Panc1 (cell line): ENCODE measurements at regions not wholly inside any gene's neighbourhood (a gene's known extent, or its start where the extent isn't known, plus 50 kb on each side); places are given as distances from the start of the nearest gene placed in this dataset.

Source experiments
- ATAC-seq: fragments of 200-7000 bp; cut with Tn5 transposase; 2 replicates; pipeline ENCODE4 v1.9.1; 2020; ENCODE audit warnings: mild to moderate bottlenecking, moderate library complexity
- BruUV-seq: library from RNA; stranded (reverse); fragments of 400-500 nt; replicated peaks from 2 replicates; lab custom pipeline; 2021; lab: Mats Ljungman, UMichigan
- CTCF ChIA-PET: fragments of 300-600 bp; sonication (Branson Sonifier 250); formaldehyde crosslinking; loops from one replicate; lab custom pipeline; 2022; ENCODE audit warnings: antibody characterized with exemption; lab: Charles Lee
- POLR2A ChIA-PET: fragments of 300-600 bp; sonication (Branson Sonifier 250); formaldehyde crosslinking; loops from one replicate; lab custom pipeline; 2022; ENCODE audit warnings: antibody characterized with exemption; lab: Charles Lee
- DNase-seq: peaks from one replicate; pipeline ENCODE4 v3.0.0-alpha.2; 2010; ENCODE audit warnings: low read depth, low spot score
- H3K27ac ChIP-seq: 2 replicates; pipeline ENCODE4 v1.5.1; 2011; ENCODE audit warnings: mild to moderate bottlenecking, low read length, inconsistent platforms
- H3K27me3 ChIP-seq: fragments of 200-500 bp; sonication (Bioruptor generic); 2 replicates; pipeline ENCODE4 v1.6.0; 2014; ENCODE audit warnings: low read length, inconsistent platforms; ENCODE audit not compliant: control insufficient read depth, insufficient read depth
- H3K36me3 ChIP-seq: fragments of 200-500 bp; sonication (Bioruptor generic); 2 replicates; pipeline ENCODE4 v1.5.1; 2014; ENCODE audit warnings: inconsistent platforms, mild to moderate bottlenecking, low read length, moderate library complexity; ENCODE audit not compliant: control insufficient read depth, insufficient read depth
- H3K4me1 ChIP-seq: 2 replicates; pipeline ENCODE4 v1.5.1; 2011; ENCODE audit warnings: inconsistent platforms, mild to moderate bottlenecking, low read length, moderate library complexity; ENCODE audit not compliant: control insufficient read depth, insufficient read depth
- H3K4me3 ChIP-seq, 2 experiments: 2 replicates each; pipeline ENCODE4 v1.5.1; 2011 to 2012; ENCODE audit warnings: low read depth in 2 of 2, low read length in 2 of 2, mild to moderate bottlenecking in 2 of 2, inconsistent platforms in 1 of 2, moderate library complexity in 1 of 2
- H3K9me3 ChIP-seq: fragments of 200-500 bp; sonication (Bioruptor generic); 2 replicates; pipeline ENCODE4 v1.5.1; 2014; ENCODE audit warnings: low read depth, mild to moderate bottlenecking, inconsistent platforms, low read length, moderate library complexity; ENCODE audit not compliant: control insufficient read depth, insufficient read depth
- CTCF ChIP-seq: fragments of 450-650 bp; IDR thresholded peaks from 2 replicates; pipeline ENCODE4 v1.5.1; 2017; ENCODE audit warnings: mild to moderate bottlenecking
- POLR2AphosphoS5 ChIP-seq: IDR thresholded peaks from 2 replicates; pipeline ENCODE4 v1.6.1; 2012; ENCODE audit warnings: mild to moderate bottlenecking, low read depth, low read length, moderate library complexity
- REST ChIP-seq, 2 experiments: IDR thresholded peaks; 2 replicates each; pipeline ENCODE4 v1.6.1; 2011 to 2012; ENCODE audit warnings: low read depth in 2 of 2, control low read depth in 1 of 2, low read length in 1 of 2, mild to moderate bottlenecking in 1 of 2, moderate library complexity in 1 of 2; ENCODE audit not compliant: insufficient read depth in 1 of 2
- SIN3A ChIP-seq: IDR thresholded peaks from 2 replicates; pipeline ENCODE4 v1.6.1; 2012; ENCODE audit warnings: low read depth, mild to moderate bottlenecking, low read length, moderate library complexity, borderline replicate concordance; ENCODE audit not compliant: insufficient read depth
- TCF7L2 ChIP-seq: IDR thresholded peaks from 2 replicates; pipeline ENCODE4 v1.6.1; 2011; ENCODE audit warnings: mild to moderate bottlenecking, low read depth, low read length, inconsistent platforms
- in situ Hi-C: cut with HindIII; loops from 2 replicates; pipeline ENCODE4 v1.10.0; 2016; ENCODE audit warnings: low sequenced_read_pairs, low pct_unique_long_range_greater_than_20kb
- intact Hi-C: fragments of 100-400 bp; cut with micrococcal nuclease; formaldehyde crosslinking; loops from one replicate; pipeline ENCODE4 v1.10.0; 2022; ENCODE audit not compliant: unreplicated experiment

GRCh38 chr12:89833337-89834252 is 125.0 kb upstream of the ATP2B1 start:
- ATAC-seq (no peak), DNase-seq (no peak)
- Histone ChIP-seq H3K27me3 (no peaks in the 10 kb centered on the region), H3K4me3 (no peak overlapping the region), H3K9me3 (no peaks in the 10 kb centered on the region), H3K36me3 (no peaks in the 10 kb centered on the region), H3K27ac (no peak overlapping the region), H3K4me1 (no peaks in the 10 kb centered on the region)
- ChIA-PET CTCF (interaction anchor here (0.6 kb wide), 1 partner anchor 52 kb away, joined by 5 read pairs; no protein-coding TSS in a partner anchor), POLR2A (no interaction called here)
- TF ChIP-seq REST (IDR thresholded peaks at IDR 0.05; ENCODE audit: insufficient read depth in 1 of 2, low read depth in 2 of 2, low read length in 1 of 2) (no peak), POLR2AphosphoS5 (no peak), TCF7L2 (no peak), CTCF (no peak), SIN3A (no peak)
- in situ Hi-C loops (no loop called here), intact Hi-C loops (no loop called here)
- BruUV-seq = no TSS peak

GRCh38 chr12:89832336-89832735 is 123.7 kb upstream of the ATP2B1 start:
- no TSS peak for BruUV-seq
- intact Hi-C loops = no loop called here
- no peak overlapping the region for H3K4me3 ChIP-seq

More at GRCh38 chr12:89832336-89832735, 123.7 kb upstream of the ATP2B1 start:
- peaks cover 4% of the 10 kb centered on the region; the same call in 1 of the 2 replicates for H3K4me1 ChIP-seq
- ChIA-PET POLR2A (no interaction called here), CTCF (no interaction called here)
- ATAC-seq (no peak), DNase-seq (no peak)
- H3K27me3 ChIP-seq = no peaks in the 10 kb centered on the region
- H3K36me3 ChIP-seq = no peaks in the 10 kb centered on the region
- in situ Hi-C loops = no loop called here
- no peak for TF ChIP-seq POLR2AphosphoS5
- no peak for TF ChIP-seq TCF7L2
- no peak for TF ChIP-seq SIN3A
- H3K27ac ChIP-seq = no peak overlapping the region
- H3K9me3 ChIP-seq = no peaks in the 10 kb centered on the region
